Neural progenitor cell (in vitro differentiated cells): ENCODE measurements at regions not wholly inside any gene's neighbourhood (a gene's known extent, or its start where the extent isn't known, plus 50 kb on each side); places are given as distances from the start of the nearest gene placed in this dataset.

ENCODE experiments used
- CTCF ChIP-seq: fragments of 200-600 bp; sonication (generic); IDR thresholded peaks from 2 replicates; pipeline ENCODE4 v1.5.1; 2017; ENCODE audit warnings: antibody characterized with exemption, mild to moderate bottlenecking
- EZH2phosphoT487 ChIP-seq: fragments of 200-600 bp; sonication (generic); IDR thresholded peaks from 2 replicates; pipeline ENCODE4 v1.6.1; 2017; ENCODE audit warnings: antibody characterized with exemption

- no peak for TF ChIP-seq CTCF
- TF ChIP-seq EZH2phosphoT487: no peak
Observed at GRCh38 chr1:64325856-64326255, 122.4 kb downstream of the UBE2U start.
